ENCODE measurements at regions not wholly inside any gene's neighbourhood (a gene's known extent, or its start where the extent isn't known, plus 50 kb on each side); places are given as distances from the start of the nearest gene placed in this dataset.

DNA sequence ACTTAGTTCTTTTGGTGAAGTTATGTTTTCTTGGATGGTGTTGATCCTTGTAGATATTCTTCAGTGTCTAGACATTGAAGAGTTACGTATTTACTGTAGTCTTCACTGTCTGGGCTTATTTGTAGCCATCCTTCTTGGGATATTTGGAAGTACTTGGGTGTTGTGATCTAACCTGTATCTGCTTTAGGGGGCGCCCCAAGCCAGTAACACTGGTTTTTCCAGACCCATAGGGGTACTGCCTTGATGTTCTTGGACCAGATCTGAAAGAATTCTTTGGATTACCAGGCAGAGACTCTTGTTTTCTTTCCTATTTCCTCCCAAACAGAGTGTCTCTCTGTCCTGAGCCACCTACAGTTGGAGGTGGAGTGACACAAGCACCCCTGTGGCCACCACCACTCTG lies 309.1 kb upstream of the IMPG1 start:
- no peak for DNase-seq (ENCODE audit: extremely low read depth, low read depth)
- TF ChIP-seq, protein P1, sequence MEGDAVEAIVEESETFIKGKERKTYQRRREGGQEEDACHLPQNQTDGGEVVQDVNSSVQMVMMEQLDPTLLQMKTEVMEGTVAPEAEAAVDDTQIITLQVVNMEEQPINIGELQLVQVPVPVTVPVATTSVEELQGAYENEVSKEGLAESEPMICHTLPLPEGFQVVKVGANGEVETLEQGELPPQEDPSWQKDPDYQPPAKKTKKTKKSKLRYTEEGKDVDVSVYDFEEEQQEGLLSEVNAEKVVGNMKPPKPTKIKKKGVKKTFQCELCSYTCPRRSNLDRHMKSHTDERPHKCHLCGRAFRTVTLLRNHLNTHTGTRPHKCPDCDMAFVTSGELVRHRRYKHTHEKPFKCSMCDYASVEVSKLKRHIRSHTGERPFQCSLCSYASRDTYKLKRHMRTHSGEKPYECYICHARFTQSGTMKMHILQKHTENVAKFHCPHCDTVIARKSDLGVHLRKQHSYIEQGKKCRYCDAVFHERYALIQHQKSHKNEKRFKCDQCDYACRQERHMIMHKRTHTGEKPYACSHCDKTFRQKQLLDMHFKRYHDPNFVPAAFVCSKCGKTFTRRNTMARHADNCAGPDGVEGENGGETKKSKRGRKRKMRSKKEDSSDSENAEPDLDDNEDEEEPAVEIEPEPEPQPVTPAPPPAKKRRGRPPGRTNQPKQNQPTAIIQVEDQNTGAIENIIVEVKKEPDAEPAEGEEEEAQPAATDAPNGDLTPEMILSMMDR (IDR thresholded peaks at IDR 0.05; ENCODE audit: low read depth, low read length), result no peak

DNA sequence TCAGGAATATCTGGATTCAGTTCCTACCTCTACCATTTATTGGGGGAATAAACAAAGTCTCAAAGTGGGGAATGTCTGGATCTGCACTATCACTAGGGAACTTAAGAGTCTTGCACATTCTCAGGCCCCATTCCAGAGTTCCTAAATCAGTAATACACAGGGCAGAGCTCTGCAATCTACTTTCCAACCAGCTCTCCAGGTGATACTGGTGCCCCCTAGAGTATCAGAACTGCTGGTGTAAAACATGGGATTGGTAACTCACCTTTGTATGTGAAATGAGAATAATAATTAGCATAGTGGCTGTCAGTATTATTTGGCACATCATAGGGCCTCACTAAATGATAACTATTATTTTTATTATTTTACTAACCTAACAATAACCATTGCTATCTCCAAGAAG lies 278.8 kb upstream of the IMPG1 start:
- TF ChIP-seq, protein P1 (IDR thresholded peaks at IDR 0.05; ENCODE audit: low read depth, low read length), result no peak
- DNase-seq (ENCODE audit: extremely low read depth, low read depth), result no peak

DNA sequence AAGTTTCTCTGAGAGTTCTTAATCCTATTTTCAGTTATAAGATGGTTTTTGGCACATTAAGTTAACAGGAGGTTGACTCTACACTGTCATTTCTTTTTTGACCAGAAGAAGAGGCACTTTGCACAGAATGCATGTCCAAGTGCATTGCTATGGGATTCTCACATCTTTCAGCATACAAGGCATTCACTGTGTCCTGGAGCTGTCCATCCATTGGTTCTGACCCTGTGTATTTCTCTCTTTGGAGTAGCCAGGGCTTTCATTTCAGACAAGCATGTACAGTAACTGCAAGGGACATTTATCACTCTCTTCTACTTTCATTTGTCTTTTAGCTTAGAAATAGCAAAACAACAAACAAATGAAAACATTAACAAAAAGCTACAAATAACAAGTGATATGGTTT lies 275.1 kb upstream of the IMPG1 start:
- no peak for DNase-seq (ENCODE audit: extremely low read depth, low read depth)

DNA sequence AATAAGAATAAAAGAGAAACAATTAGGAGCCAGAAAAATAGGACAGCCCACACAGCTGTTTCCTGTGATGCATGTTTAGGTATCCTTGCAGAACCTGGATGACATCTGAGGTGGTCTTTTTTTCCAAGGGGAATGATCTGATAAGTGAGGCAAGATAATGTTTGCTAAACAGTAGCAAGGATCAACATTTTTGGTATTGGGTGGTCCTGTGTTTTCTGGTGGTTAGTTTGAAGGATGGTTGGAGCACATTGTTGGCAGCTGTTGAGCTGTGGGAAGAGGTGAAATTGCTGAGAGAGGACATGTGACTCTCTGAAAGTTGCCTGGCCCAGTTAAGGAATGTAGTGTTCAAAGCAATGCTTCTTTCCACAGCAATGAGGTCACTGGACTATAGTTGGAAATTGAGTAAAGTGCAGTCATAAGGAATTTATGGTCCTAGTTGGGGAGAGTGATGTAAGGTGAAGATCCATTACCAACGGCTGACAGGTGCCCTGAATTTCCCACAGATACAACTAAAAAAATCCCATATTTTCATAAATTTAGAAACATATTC lies 270.2 kb upstream of the IMPG1 start:
- TF ChIP-seq, protein P1 (IDR thresholded peaks at IDR 0.05; ENCODE audit: low read depth, low read length), result no peak

More for the DNA sequence above, 275.1 kb upstream of the IMPG1 start:
- TF ChIP-seq, protein P1 (IDR thresholded peaks at IDR 0.05; ENCODE audit: low read depth, low read length), result no peak

DNA sequence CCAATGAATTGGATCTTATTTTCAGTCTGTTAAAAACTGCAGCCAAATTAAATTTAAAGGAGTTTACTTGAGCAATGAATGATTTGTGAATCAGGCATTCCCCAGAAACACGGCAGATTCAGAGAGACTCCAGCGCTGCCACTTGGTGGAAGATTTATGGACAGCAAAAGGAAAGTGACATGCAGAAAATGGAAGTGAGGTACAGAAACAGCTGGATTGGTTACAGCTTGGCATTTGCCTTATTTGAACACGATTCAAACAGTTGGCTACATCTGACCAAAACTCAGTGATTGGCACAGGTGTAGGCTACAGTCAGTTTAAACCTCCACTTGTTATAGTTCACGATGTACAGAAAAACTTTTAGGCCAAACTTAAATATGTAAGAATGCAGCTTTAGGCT lies 257.6 kb upstream of the IMPG1 start:
- TF ChIP-seq, protein P1 (IDR thresholded peaks at IDR 0.05; ENCODE audit: low read depth, low read length), result no peak

More for the DNA sequence above, 270.2 kb upstream of the IMPG1 start:
- DNase-seq (ENCODE audit: extremely low read depth, low read depth), result no peak

DNA sequence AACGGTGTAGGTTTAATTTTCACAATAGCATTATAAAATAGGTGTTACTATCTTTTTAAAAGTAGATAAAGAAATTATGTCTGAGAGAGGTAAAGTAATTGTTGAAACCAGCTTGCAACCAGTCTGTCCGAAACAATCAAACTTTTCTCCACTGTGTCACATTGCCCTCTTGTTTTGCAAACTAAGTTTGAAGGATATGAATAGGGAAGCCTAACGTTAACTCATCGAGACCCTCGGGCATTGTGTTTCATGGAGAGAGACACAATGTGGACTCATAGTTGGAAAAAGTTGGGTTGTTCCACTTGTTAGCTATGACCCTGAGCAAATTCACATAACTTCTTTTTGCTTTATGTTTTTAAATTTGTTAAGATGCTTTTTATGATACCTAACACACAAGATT lies 254.4 kb upstream of the IMPG1 start:
- no peak for DNase-seq (ENCODE audit: extremely low read depth, low read depth)

More for the DNA sequence above, 257.6 kb upstream of the IMPG1 start:
- DNase-seq (ENCODE audit: extremely low read depth, low read depth), result no peak

More for the DNA sequence above, 254.4 kb upstream of the IMPG1 start:
- TF ChIP-seq, protein P1 (IDR thresholded peaks at IDR 0.05; ENCODE audit: low read depth, low read length), result no peak

All from AG09319 (cell line).